Liver (tissue), 3 donors: ENCODE measurements at regions not wholly inside any gene's neighbourhood (a gene's known extent, or its start where the extent isn't known, plus 50 kb on each side); places are given as distances from the start of the nearest gene placed in this dataset.

Source experiments
- EGR1 ChIP-seq, 2 donors: IDR thresholded peaks; 2 replicates each; pipeline ENCODE4 v1.6.1; 2016 to 2018; ENCODE audit warnings: antibody characterized with exemption in 2 of 2, low read depth in 2 of 2
- FOXA1 ChIP-seq: IDR thresholded peaks from 2 replicates; pipeline ENCODE4 v1.6.1; 2016; ENCODE audit warnings: antibody characterized with exemption
- GABPA ChIP-seq, 2 donors: IDR thresholded peaks in 1 of 2; conservative IDR thresholded peaks in 1 of 2; 2 replicates each; pipeline ENCODE4 v1.6.1; 2016; ENCODE audit warnings: antibody characterized with exemption in 2 of 2, mild to moderate bottlenecking in 1 of 2, moderate library complexity in 1 of 2
- JUND ChIP-seq, 2 donors: IDR thresholded peaks; 2 replicates each; pipeline ENCODE4 v1.6.1; 2016; ENCODE audit warnings: antibody characterized with exemption in 2 of 2
- RAD21 ChIP-seq, 2 donors: IDR thresholded peaks; 2 replicates each; pipeline ENCODE4 v1.6.1; 2016; ENCODE audit warnings: antibody characterized with exemption in 2 of 2, mild to moderate bottlenecking in 2 of 2
- RXRA ChIP-seq, 2 donors: IDR thresholded peaks; 2 replicates each; pipeline ENCODE4 v1.6.1; 2017 to 2018; ENCODE audit warnings: antibody characterized with exemption in 2 of 2, mild to moderate bottlenecking in 1 of 2
- TAF1 ChIP-seq: conservative IDR thresholded peaks from 2 replicates; pipeline ENCODE4 v1.6.1; 2016; ENCODE audit warnings: antibody characterized with exemption, mild to moderate bottlenecking
- YY1 ChIP-seq: IDR thresholded peaks from 2 replicates; pipeline ENCODE4 v1.6.1; 2016; ENCODE audit warnings: antibody characterized with exemption, mild to moderate bottlenecking
- TF ChIP-seq, protein P1 (sequence below): fragments of 150-350 bp; IDR thresholded peaks from 2 replicates; pipeline ENCODE4 v1.5.1; 2017; ENCODE audit warnings: improper control_type of control experiment, low read depth, low read length; ENCODE audit not compliant: missing input control
- TF ChIP-seq, protein P2 (sequence below): IDR thresholded peaks from 2 replicates; pipeline ENCODE4 v1.6.1; 2016; ENCODE audit warnings: antibody characterized with exemption
- TF ChIP-seq, protein P3 (sequence below): IDR thresholded peaks from 2 replicates; pipeline ENCODE4 v1.6.1; 2016; ENCODE audit warnings: antibody characterized with exemption
- TF ChIP-seq, protein P4 (sequence below): IDR thresholded peaks from 2 replicates; pipeline ENCODE4 v1.6.1; 2016; ENCODE audit warnings: antibody characterized with exemption, mild to moderate bottlenecking
- TF ChIP-seq, protein P5 (sequence below): IDR thresholded peaks from 2 replicates; pipeline ENCODE4 v1.6.1; 2016; ENCODE audit warnings: antibody characterized with exemption
- donor health status: healthy.
- donor health status: healthy.

DNA sequence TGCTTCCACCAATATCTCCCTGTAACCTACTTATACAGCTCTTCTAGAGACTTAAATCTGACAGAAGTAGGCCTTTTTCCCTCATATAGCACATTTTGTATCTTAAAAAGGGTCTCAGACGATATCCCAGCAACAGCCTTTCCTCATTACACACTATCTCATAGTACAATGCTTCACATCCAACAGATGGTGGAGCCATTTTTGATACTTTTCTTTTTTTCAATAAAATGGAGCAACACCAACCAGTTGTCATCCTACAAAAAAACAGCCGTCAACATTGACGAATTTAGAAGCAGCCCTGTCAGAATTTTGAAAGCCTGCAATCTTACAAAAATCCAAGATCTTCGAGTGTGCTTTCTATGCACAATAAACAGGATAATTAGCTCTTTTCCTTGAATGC lies 145.9 kb upstream of the NEBL start:
- TF ChIP-seq, protein P1, sequence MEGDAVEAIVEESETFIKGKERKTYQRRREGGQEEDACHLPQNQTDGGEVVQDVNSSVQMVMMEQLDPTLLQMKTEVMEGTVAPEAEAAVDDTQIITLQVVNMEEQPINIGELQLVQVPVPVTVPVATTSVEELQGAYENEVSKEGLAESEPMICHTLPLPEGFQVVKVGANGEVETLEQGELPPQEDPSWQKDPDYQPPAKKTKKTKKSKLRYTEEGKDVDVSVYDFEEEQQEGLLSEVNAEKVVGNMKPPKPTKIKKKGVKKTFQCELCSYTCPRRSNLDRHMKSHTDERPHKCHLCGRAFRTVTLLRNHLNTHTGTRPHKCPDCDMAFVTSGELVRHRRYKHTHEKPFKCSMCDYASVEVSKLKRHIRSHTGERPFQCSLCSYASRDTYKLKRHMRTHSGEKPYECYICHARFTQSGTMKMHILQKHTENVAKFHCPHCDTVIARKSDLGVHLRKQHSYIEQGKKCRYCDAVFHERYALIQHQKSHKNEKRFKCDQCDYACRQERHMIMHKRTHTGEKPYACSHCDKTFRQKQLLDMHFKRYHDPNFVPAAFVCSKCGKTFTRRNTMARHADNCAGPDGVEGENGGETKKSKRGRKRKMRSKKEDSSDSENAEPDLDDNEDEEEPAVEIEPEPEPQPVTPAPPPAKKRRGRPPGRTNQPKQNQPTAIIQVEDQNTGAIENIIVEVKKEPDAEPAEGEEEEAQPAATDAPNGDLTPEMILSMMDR: no peak
- TF ChIP-seq, protein P2, sequence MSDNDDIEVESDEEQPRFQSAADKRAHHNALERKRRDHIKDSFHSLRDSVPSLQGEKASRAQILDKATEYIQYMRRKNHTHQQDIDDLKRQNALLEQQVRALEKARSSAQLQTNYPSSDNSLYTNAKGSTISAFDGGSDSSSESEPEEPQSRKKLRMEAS: no peak
- TF ChIP-seq GABPA (IDR thresholded peaks at IDR 0.05 in 1 of 2, conservative IDR thresholded peaks at IDR 0.05 in 1 of 2) (no peak), TAF1 (no peak), RXRA (IDR thresholded peaks at IDR 0.05) (no peak), FOXA1 (no peak), JUND (IDR thresholded peaks at IDR 0.05) (no peak), YY1 (no peak), RAD21 (IDR thresholded peaks at IDR 0.05) (no peak), EGR1 (IDR thresholded peaks at IDR 0.05; ENCODE audit: low read depth in 2 of 2) (no peak)
- TF ChIP-seq, protein P3, sequence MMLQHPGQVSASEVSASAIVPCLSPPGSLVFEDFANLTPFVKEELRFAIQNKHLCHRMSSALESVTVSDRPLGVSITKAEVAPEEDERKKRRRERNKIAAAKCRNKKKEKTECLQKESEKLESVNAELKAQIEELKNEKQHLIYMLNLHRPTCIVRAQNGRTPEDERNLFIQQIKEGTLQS: no peak
- TF ChIP-seq, protein P4, sequence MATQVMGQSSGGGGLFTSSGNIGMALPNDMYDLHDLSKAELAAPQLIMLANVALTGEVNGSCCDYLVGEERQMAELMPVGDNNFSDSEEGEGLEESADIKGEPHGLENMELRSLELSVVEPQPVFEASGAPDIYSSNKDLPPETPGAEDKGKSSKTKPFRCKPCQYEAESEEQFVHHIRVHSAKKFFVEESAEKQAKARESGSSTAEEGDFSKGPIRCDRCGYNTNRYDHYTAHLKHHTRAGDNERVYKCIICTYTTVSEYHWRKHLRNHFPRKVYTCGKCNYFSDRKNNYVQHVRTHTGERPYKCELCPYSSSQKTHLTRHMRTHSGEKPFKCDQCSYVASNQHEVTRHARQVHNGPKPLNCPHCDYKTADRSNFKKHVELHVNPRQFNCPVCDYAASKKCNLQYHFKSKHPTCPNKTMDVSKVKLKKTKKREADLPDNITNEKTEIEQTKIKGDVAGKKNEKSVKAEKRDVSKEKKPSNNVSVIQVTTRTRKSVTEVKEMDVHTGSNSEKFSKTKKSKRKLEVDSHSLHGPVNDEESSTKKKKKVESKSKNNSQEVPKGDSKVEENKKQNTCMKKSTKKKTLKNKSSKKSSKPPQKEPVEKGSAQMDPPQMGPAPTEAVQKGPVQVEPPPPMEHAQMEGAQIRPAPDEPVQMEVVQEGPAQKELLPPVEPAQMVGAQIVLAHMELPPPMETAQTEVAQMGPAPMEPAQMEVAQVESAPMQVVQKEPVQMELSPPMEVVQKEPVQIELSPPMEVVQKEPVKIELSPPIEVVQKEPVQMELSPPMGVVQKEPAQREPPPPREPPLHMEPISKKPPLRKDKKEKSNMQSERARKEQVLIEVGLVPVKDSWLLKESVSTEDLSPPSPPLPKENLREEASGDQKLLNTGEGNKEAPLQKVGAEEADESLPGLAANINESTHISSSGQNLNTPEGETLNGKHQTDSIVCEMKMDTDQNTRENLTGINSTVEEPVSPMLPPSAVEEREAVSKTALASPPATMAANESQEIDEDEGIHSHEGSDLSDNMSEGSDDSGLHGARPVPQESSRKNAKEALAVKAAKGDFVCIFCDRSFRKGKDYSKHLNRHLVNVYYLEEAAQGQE: no peak
- TF ChIP-seq, protein P5, sequence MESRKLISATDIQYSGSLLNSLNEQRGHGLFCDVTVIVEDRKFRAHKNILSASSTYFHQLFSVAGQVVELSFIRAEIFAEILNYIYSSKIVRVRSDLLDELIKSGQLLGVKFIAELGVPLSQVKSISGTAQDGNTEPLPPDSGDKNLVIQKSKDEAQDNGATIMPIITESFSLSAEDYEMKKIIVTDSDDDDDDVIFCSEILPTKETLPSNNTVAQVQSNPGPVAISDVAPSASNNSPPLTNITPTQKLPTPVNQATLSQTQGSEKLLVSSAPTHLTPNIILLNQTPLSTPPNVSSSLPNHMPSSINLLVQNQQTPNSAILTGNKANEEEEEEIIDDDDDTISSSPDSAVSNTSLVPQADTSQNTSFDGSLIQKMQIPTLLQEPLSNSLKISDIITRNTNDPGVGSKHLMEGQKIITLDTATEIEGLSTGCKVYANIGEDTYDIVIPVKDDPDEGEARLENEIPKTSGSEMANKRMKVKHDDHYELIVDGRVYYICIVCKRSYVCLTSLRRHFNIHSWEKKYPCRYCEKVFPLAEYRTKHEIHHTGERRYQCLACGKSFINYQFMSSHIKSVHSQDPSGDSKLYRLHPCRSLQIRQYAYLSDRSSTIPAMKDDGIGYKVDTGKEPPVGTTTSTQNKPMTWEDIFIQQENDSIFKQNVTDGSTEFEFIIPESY: no peak
